ENCODE measurements at regions not wholly inside any gene's neighbourhood (a gene's known extent, or its start where the extent isn't known, plus 50 kb on each side); places are given as distances from the start of the nearest gene placed in this dataset.

- Mint-ChIP-seq H3K27ac (no peak overlapping the region), H3K4me3 (no peak overlapping the region), H3K9me3 (peaks cover 0 to 2% (median 0%) of the 10 kb centered on the region in 3 donors), H3K36me3 (no peaks in the 10 kb centered on the region), H3K27me3 (no peaks in the 10 kb centered on the region), H3K4me1 (no peaks in the 10 kb centered on the region)
Measured at GRCh38 chr15:47551546-47551945, 165.8 kb upstream of the SEMA6D start.

GRCh38 chr15:47552978-47553608 lies 164.2 kb upstream of the SEMA6D start:
- no peaks in the 10 kb centered on the region for H3K4me1 Mint-ChIP-seq
- no peaks in the 10 kb centered on the region for H3K27me3 Mint-ChIP-seq
- H3K27ac Mint-ChIP-seq = no peak overlapping the region
- H3K4me3 Mint-ChIP-seq = no peak overlapping the region
- no peaks in the 10 kb centered on the region for H3K9me3 Mint-ChIP-seq
- H3K36me3 Mint-ChIP-seq = no peaks in the 10 kb centered on the region

GRCh38 chr15:47553947-47554346 lies 163.4 kb upstream of the SEMA6D start:
- H3K4me1 Mint-ChIP-seq = no peaks in the 10 kb centered on the region
- H3K9me3 Mint-ChIP-seq = peaks cover 0 to 2% (median 0%) of the 10 kb centered on the region in 3 donors
- no peak overlapping the region for H3K27ac Mint-ChIP-seq
- no peaks in the 10 kb centered on the region for H3K36me3 Mint-ChIP-seq
- H3K27me3 Mint-ChIP-seq = no peaks in the 10 kb centered on the region
- no peak overlapping the region for H3K4me3 Mint-ChIP-seq

- H3K27me3 Mint-ChIP-seq = no peaks in the 10 kb centered on the region
- H3K36me3 Mint-ChIP-seq = no peaks in the 10 kb centered on the region
- H3K27ac Mint-ChIP-seq = no peak overlapping the region
- peaks cover 2 to 7% (median 5%) of the 10 kb centered on the region in 3 donors for H3K9me3 Mint-ChIP-seq
- no peak overlapping the region for H3K4me3 Mint-ChIP-seq
- no peaks in the 10 kb centered on the region for H3K4me1 Mint-ChIP-seq
Measured at GRCh38 chr15:47561102-47561501, 156.2 kb upstream of the SEMA6D start.

GRCh38 chr15:47565949-47566348 lies 151.4 kb upstream of the SEMA6D start:
- H3K27ac Mint-ChIP-seq = no peak overlapping the region
- H3K4me3 Mint-ChIP-seq = no peak overlapping the region
- H3K9me3 Mint-ChIP-seq = peaks cover 0 to 5% (median 0%) of the 10 kb centered on the region in 3 donors
- peaks cover 2% of the 10 kb centered on the region for H3K27me3 Mint-ChIP-seq
- H3K36me3 Mint-ChIP-seq = no peaks in the 10 kb centered on the region
- no peaks in the 10 kb centered on the region for H3K4me1 Mint-ChIP-seq

- H3K9me3 Mint-ChIP-seq = peaks cover 0 to 5% (median 0%) of the 10 kb centered on the region in 3 donors
- H3K36me3 Mint-ChIP-seq = no peaks in the 10 kb centered on the region
- H3K27me3 Mint-ChIP-seq = peaks cover 2% of the 10 kb centered on the region
- no peak overlapping the region for H3K4me3 Mint-ChIP-seq
- H3K4me1 Mint-ChIP-seq = no peaks in the 10 kb centered on the region
- no peak overlapping the region for H3K27ac Mint-ChIP-seq
Measured at GRCh38 chr15:47566610-47567009, 150.7 kb upstream of the SEMA6D start.

GRCh38 chr15:47568030-47568429 lies 149.3 kb upstream of the SEMA6D start:
- Mint-ChIP-seq H3K27me3 (peaks cover 2% of the 10 kb centered on the region), H3K9me3 (peaks cover 0 to 5% (median 0%) of the 10 kb centered on the region in 3 donors), H3K4me1 (no peaks in the 10 kb centered on the region)

GRCh38 chr15:47570044-47570443 lies 147.3 kb upstream of the SEMA6D start:
- no peak overlapping the region for H3K4me3 Mint-ChIP-seq
- H3K27ac Mint-ChIP-seq = peak overlapping the region in 1 of 3 donors; percentile 71
- H3K9me3 Mint-ChIP-seq = peaks cover 0 to 5% (median 2%) of the 10 kb centered on the region in 3 donors
- H3K4me1 Mint-ChIP-seq = no peaks in the 10 kb centered on the region
- peaks cover 2% of the 10 kb centered on the region for H3K27me3 Mint-ChIP-seq
- H3K36me3 Mint-ChIP-seq = no peaks in the 10 kb centered on the region

More at GRCh38 chr15:47568030-47568429, 149.3 kb upstream of the SEMA6D start:
- H3K27ac Mint-ChIP-seq = no peak overlapping the region
- no peak overlapping the region for H3K4me3 Mint-ChIP-seq
- no peaks in the 10 kb centered on the region for H3K36me3 Mint-ChIP-seq

- Mint-ChIP-seq H3K27ac (no peak overlapping the region), H3K4me1 (no peaks in the 10 kb centered on the region)
Measured at GRCh38 chr15:47570451-47570850, 146.9 kb upstream of the SEMA6D start.

GRCh38 chr15:47570881-47571640 lies 146.2 kb upstream of the SEMA6D start:
- no peak overlapping the region for H3K4me3 Mint-ChIP-seq
- H3K9me3 Mint-ChIP-seq = peaks cover 0 to 5% (median 2%) of the 10 kb centered on the region in 3 donors
- H3K27me3 Mint-ChIP-seq = peaks cover 2% of the 10 kb centered on the region
- no peaks in the 10 kb centered on the region for H3K36me3 Mint-ChIP-seq
- no peak overlapping the region for H3K27ac Mint-ChIP-seq
- H3K4me1 Mint-ChIP-seq = no peaks in the 10 kb centered on the region

More at GRCh38 chr15:47570451-47570850, 146.9 kb upstream of the SEMA6D start:
- Mint-ChIP-seq H3K27me3 (peaks cover 2% of the 10 kb centered on the region), H3K9me3 (peaks cover 0 to 5% (median 2%) of the 10 kb centered on the region in 3 donors), H3K4me3 (no peak overlapping the region), H3K36me3 (no peaks in the 10 kb centered on the region)

- H3K27ac Mint-ChIP-seq = no peak overlapping the region
- H3K4me1 Mint-ChIP-seq = no peaks in the 10 kb centered on the region
Measured at GRCh38 chr15:47573673-47574072, 143.6 kb upstream of the SEMA6D start.

GRCh38 chr15:47577000-47577399 lies 140.3 kb upstream of the SEMA6D start:
- no peaks in the 10 kb centered on the region for H3K4me1 Mint-ChIP-seq
- no peaks in the 10 kb centered on the region for H3K27me3 Mint-ChIP-seq
- no peaks in the 10 kb centered on the region for H3K36me3 Mint-ChIP-seq
- H3K9me3 Mint-ChIP-seq = peaks cover 0 to 6% (median 0%) of the 10 kb centered on the region in 3 donors
- H3K27ac Mint-ChIP-seq = no peak overlapping the region
- H3K4me3 Mint-ChIP-seq = no peak overlapping the region

More at GRCh38 chr15:47573673-47574072, 143.6 kb upstream of the SEMA6D start:
- peaks cover 2% of the 10 kb centered on the region for H3K27me3 Mint-ChIP-seq
- peak overlapping the region in 1 of 4 donors; percentile 9 for H3K4me3 Mint-ChIP-seq
- peaks cover 0 to 5% (median 0%) of the 10 kb centered on the region in 3 donors for H3K9me3 Mint-ChIP-seq
- no peaks in the 10 kb centered on the region for H3K36me3 Mint-ChIP-seq

- no peak overlapping the region for H3K4me3 Mint-ChIP-seq
- H3K9me3 Mint-ChIP-seq = peaks cover 0 to 8% (median 0%) of the 10 kb centered on the region in 3 donors
- peak overlapping the region in 1 of 3 donors; percentile 19 for H3K27ac Mint-ChIP-seq
- no peaks in the 10 kb centered on the region for H3K27me3 Mint-ChIP-seq
- no peaks in the 10 kb centered on the region for H3K36me3 Mint-ChIP-seq
- no peaks in the 10 kb centered on the region for H3K4me1 Mint-ChIP-seq
Measured at GRCh38 chr15:47577461-47577860, 139.8 kb upstream of the SEMA6D start.

- H3K27me3 Mint-ChIP-seq = peaks cover 3% of the 10 kb centered on the region
- H3K4me1 Mint-ChIP-seq = no peaks in the 10 kb centered on the region
- no peak overlapping the region for H3K27ac Mint-ChIP-seq
- peaks cover 0 to 3% (median 0%) of the 10 kb centered on the region in 3 donors for H3K9me3 Mint-ChIP-seq
- no peak overlapping the region for H3K4me3 Mint-ChIP-seq
- H3K36me3 Mint-ChIP-seq = no peaks in the 10 kb centered on the region
Measured at GRCh38 chr15:47582233-47582632, 135.1 kb upstream of the SEMA6D start.

- Mint-ChIP-seq H3K27ac (no peak overlapping the region), H3K9me3 (peaks cover 0 to 3% (median 0%) of the 10 kb centered on the region in 3 donors), H3K36me3 (no peaks in the 10 kb centered on the region), H3K27me3 (peaks cover 5% of the 10 kb centered on the region), H3K4me1 (no peaks in the 10 kb centered on the region), H3K4me3 (no peak overlapping the region)
Measured at GRCh38 chr15:47584316-47584715, 133.0 kb upstream of the SEMA6D start.

Data from IgD-negative memory B cell (primary cell).